Loucy (cell line): ENCODE measurements at regions not wholly inside any gene's neighbourhood (a gene's known extent, or its start where the extent isn't known, plus 50 kb on each side); places are given as distances from the start of the nearest gene placed in this dataset.

Experiments used
- H2AFZ ChIP-seq: fragments of 200-600 bp; sonication (generic); 2 replicates; pipeline ENCODE4 v1.6.0; 2016; ENCODE audit warnings: antibody characterized with exemption, mild to moderate bottlenecking, low read length, moderate library complexity
- H3F3A ChIP-seq: fragments of 200-600 bp; 2 replicates; pipeline ENCODE4 v1.6.0; 2016; ENCODE audit warnings: antibody characterized with exemption, low read depth, mild to moderate bottlenecking
- H3K27me3 ChIP-seq: fragments of 200-600 bp; sonication (generic); 2 replicates; pipeline ENCODE4 v1.6.1; 2014; ENCODE audit warnings: low read length, mild to moderate bottlenecking; ENCODE audit not compliant: insufficient read depth, poor library complexity, severe bottlenecking
- H3K36me3 ChIP-seq: fragments of 200-600 bp; sonication (generic); 2 replicates; pipeline ENCODE4 v1.6.1; 2016; ENCODE audit warnings: low read length; ENCODE audit not compliant: insufficient read depth
- H3K4me1 ChIP-seq: fragments of 200-600 bp; sonication (generic); 2 replicates; pipeline ENCODE4 v1.5.1; 2014; ENCODE audit warnings: low read length, mild to moderate bottlenecking; ENCODE audit not compliant: insufficient read depth, poor library complexity, severe bottlenecking
- H3K4me2 ChIP-seq: fragments of 200-600 bp; sonication (generic); 2 replicates; pipeline ENCODE4 v1.6.0; 2014; ENCODE audit warnings: antibody characterized with exemption, low read length, low read depth, mild to moderate bottlenecking; ENCODE audit not compliant: poor library complexity, severe bottlenecking
- H3K4me3 ChIP-seq: fragments of 200-600 bp; sonication (generic); 2 replicates; pipeline ENCODE4 v1.5.1; 2014; ENCODE audit warnings: low read length, mild to moderate bottlenecking, mixed read lengths; ENCODE audit not compliant: poor library complexity, severe bottlenecking
- H3K79me2 ChIP-seq: fragments of 200-600 bp; sonication (generic); 2 replicates; pipeline ENCODE4 v1.6.1; 2014; ENCODE audit warnings: low read length; ENCODE audit not compliant: insufficient read depth
- H3K9ac ChIP-seq: fragments of 200-600 bp; sonication (generic); 2 replicates; pipeline ENCODE4 v1.6.0; 2014; ENCODE audit warnings: mild to moderate bottlenecking, low read depth, low read length, moderate library complexity; ENCODE audit not compliant: poor library complexity, severe bottlenecking
- H3K9me2 ChIP-seq: fragments of 200-600 bp; sonication (generic); replicated peaks from 2 replicates; pipeline ENCODE4 v1.6.1; 2016; ENCODE audit warnings: low read depth, low read length, mixed read lengths
- H3K9me3 ChIP-seq: fragments of 200-600 bp; sonication (generic); 2 replicates; pipeline ENCODE4 v1.6.1; 2014; ENCODE audit warnings: mild to moderate bottlenecking, antibody characterized with exemption, low read length, low read depth; ENCODE audit not compliant: insufficient read depth
- H4K20me1 ChIP-seq: fragments of 200-600 bp; sonication (generic); 2 replicates; pipeline ENCODE4 v1.6.0; 2014; ENCODE audit warnings: antibody characterized with exemption, low read length, mild to moderate bottlenecking; ENCODE audit not compliant: insufficient read depth, poor library complexity, severe bottlenecking
- EZH2phosphoT487 ChIP-seq: fragments of 200-600 bp; IDR thresholded peaks from 2 replicates; pipeline ENCODE4 v1.6.1; 2018; ENCODE audit warnings: antibody characterized with exemption, mild to moderate bottlenecking, moderate library complexity, borderline replicate concordance
- TF ChIP-seq, protein P1 (sequence below): fragments of 200-600 bp; sonication (generic); conservative IDR thresholded peaks from 2 replicates; pipeline ENCODE4 v1.5.1; 2014; ENCODE audit warnings: mild to moderate bottlenecking, antibody characterized with exemption, low read length

DNA sequence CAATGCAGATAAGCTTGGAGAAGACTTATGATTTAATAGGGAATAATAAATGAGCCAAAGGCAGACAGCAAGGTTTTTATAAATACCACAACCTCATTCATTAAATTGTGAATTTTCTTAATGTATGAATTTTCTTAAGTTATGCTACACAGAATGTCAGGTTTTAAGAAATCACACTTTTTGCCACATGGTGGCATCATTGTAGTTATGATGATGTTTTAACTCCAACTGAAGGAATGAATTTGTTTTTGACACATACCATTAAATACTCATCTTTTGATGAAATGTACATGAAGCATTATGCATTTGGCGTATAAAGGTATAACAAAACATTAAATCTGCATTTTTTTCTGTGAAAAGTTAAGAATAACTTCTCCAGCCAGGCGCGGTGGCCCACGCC, 524.1 kb upstream of the FBXO33 start:
- TF ChIP-seq, protein P1, sequence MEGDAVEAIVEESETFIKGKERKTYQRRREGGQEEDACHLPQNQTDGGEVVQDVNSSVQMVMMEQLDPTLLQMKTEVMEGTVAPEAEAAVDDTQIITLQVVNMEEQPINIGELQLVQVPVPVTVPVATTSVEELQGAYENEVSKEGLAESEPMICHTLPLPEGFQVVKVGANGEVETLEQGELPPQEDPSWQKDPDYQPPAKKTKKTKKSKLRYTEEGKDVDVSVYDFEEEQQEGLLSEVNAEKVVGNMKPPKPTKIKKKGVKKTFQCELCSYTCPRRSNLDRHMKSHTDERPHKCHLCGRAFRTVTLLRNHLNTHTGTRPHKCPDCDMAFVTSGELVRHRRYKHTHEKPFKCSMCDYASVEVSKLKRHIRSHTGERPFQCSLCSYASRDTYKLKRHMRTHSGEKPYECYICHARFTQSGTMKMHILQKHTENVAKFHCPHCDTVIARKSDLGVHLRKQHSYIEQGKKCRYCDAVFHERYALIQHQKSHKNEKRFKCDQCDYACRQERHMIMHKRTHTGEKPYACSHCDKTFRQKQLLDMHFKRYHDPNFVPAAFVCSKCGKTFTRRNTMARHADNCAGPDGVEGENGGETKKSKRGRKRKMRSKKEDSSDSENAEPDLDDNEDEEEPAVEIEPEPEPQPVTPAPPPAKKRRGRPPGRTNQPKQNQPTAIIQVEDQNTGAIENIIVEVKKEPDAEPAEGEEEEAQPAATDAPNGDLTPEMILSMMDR = peak; percentile 39
- TF ChIP-seq EZH2phosphoT487 = no peak
- Histone ChIP-seq H3K27me3 (no peaks in the 10 kb centered on the region), H3K9ac (no peak overlapping the region), H3K4me1 (no peaks in the 10 kb centered on the region), H3K4me3 (no peak overlapping the region), H3K9me3 (no peaks in the 10 kb centered on the region), H3K36me3 (no peaks in the 10 kb centered on the region), H3K9me2 (no peaks in the 10 kb centered on the region), H3K4me2 (no peak overlapping the region), H3F3A (no peaks in the 10 kb centered on the region), H3K79me2 (no peaks in the 10 kb centered on the region), H2AFZ (no peak overlapping the region), H4K20me1 (no peaks in the 10 kb centered on the region)

DNA sequence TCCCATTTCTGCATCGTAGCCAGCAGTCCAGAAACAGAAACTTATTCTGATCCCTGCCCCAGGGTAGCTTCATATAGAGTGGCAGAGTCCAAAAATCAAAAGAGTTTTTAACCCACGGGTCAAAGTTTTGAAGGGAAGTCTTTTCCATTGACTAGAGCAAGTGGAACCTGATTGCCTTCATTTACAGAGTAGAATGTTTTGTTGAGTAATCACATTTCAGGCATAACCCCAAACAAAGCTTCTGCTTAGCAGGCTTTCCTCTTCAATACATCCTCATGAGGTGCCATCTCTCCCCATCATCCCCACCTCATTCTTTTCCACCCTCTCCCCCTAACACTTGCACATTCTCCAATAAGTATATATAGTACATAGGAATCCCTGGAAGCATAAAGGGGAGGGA, 516.0 kb upstream of the FBXO33 start:
- Histone ChIP-seq H3K36me3 (no peaks in the 10 kb centered on the region), H2AFZ (no peak overlapping the region), H3K9ac (no peak overlapping the region), H3K27me3 (no peaks in the 10 kb centered on the region), H3K4me3 (no peak overlapping the region), H3K4me1 (no peaks in the 10 kb centered on the region), H3K79me2 (no peaks in the 10 kb centered on the region), H4K20me1 (no peaks in the 10 kb centered on the region), H3K4me2 (no peak overlapping the region), H3K9me2 (no peaks in the 10 kb centered on the region), H3F3A (no peaks in the 10 kb centered on the region), H3K9me3 (no peaks in the 10 kb centered on the region)
- no peak for TF ChIP-seq EZH2phosphoT487
- TF ChIP-seq, protein P1 = no peak

DNA sequence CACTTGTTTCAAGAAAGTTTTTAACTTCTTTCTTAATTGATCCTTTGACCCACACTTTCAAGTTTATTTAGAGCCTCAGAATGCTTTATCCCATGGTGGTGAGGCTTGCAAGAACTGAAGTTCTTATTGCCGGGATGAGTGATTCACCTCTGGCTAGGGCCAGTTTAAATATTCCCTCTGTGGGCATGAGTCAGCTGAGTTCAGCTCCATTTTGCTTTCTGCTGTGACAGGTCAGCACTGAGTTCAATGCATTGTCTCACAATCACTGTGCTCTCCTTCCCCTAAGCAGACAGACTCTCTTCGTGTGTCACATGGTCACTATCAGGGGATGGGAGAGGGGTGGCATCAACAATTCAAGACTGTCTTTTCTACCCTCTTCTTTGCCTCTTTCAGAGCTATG, 514.6 kb upstream of the FBXO33 start:
- H3K79me2 ChIP-seq = no peaks in the 10 kb centered on the region
- no peak overlapping the region for H3K4me3 ChIP-seq
- H3K9ac ChIP-seq = no peak overlapping the region
- H3F3A ChIP-seq = no peaks in the 10 kb centered on the region
- TF ChIP-seq EZH2phosphoT487 = no peak
- TF ChIP-seq, protein P1 = no peak
- H4K20me1 ChIP-seq = no peaks in the 10 kb centered on the region
- no peaks in the 10 kb centered on the region for H3K9me2 ChIP-seq
- H3K27me3 ChIP-seq = no peaks in the 10 kb centered on the region
- H3K9me3 ChIP-seq = no peaks in the 10 kb centered on the region
- H2AFZ ChIP-seq = no peak overlapping the region
- no peaks in the 10 kb centered on the region for H3K36me3 ChIP-seq
- H3K4me1 ChIP-seq = no peaks in the 10 kb centered on the region
- H3K4me2 ChIP-seq = no peak overlapping the region
